GM18498 (cell line): ENCODE measurements at regions not wholly inside any gene's neighbourhood (a gene's known extent, or its start where the extent isn't known, plus 50 kb on each side); places are given as distances from the start of the nearest gene placed in this dataset.
"Not testable (repeated sequence)": the region's sequence is repeated elsewhere in the genome, so short reads cannot be mapped to it uniquely, and the experiment has no call there.

Experiments used
- ATAC-seq: cut with Tn5 transposase; IDR thresholded peaks from one replicate; pipeline ENCODE4 v1.9.1; 2021; ENCODE audit warnings: mild to moderate bottlenecking, moderate library complexity; ENCODE audit not compliant: unreplicated experiment

- ATAC-seq, result not testable (repeated sequence)
Measured at GRCh38 chr17:20840987-20841865, 201.6 kb downstream of the USP22 start.

- ATAC-seq, result not testable (repeated sequence)
Measured at GRCh38 chr17:20842012-20842411, 200.8 kb downstream of the USP22 start.

GRCh38 chr17:20843261-20843660 lies 199.6 kb downstream of the USP22 start:
- not testable (repeated sequence) for ATAC-seq

GRCh38 chr17:20843799-20844553 lies 198.8 kb downstream of the USP22 start:
- not testable (repeated sequence) for ATAC-seq

- ATAC-seq, result not testable (repeated sequence)
Measured at GRCh38 chr17:20848869-20849443, 193.9 kb downstream of the USP22 start.

GRCh38 chr17:20851591-20852238 lies 191.1 kb downstream of the USP22 start:
- not testable (repeated sequence) for ATAC-seq

GRCh38 chr17:20852239-20852989 lies 190.4 kb downstream of the USP22 start:
- ATAC-seq, result no peak

- no peak for ATAC-seq
Measured at GRCh38 chr17:20852990-20853370, 189.8 kb downstream of the USP22 start.

GRCh38 chr17:20855910-20856470 lies 186.8 kb downstream of the USP22 start:
- not testable (repeated sequence) for ATAC-seq

GRCh38 chr17:20866444-20867209 lies 176.2 kb downstream of the USP22 start:
- not testable (repeated sequence) for ATAC-seq

GRCh38 chr17:20867436-20867937 lies 175.3 kb downstream of the USP22 start:
- ATAC-seq, result not testable (repeated sequence)

GRCh38 chr17:20867938-20868661 lies 174.7 kb downstream of the USP22 start:
- ATAC-seq, result not testable (repeated sequence)

GRCh38 chr17:20868662-20869007 lies 174.2 kb downstream of the USP22 start:
- ATAC-seq, result not testable (repeated sequence)

GRCh38 chr17:20873173-20873572 lies 169.6 kb downstream of the USP22 start:
- ATAC-seq, result not testable (repeated sequence)

GRCh38 chr17:20873688-20874328 lies 169.0 kb downstream of the USP22 start:
- ATAC-seq, result not testable (repeated sequence)

GRCh38 chr17:20877384-20877783 lies 165.4 kb downstream of the USP22 start:
- not testable (repeated sequence) for ATAC-seq

- ATAC-seq, result no peak
Measured at GRCh38 chr17:20890338-20890737, 152.5 kb downstream of the USP22 start.

GRCh38 chr17:20895426-20895825 lies 147.4 kb downstream of the USP22 start:
- ATAC-seq, result not testable (repeated sequence)
